ENCODE measurements at regions not wholly inside any gene's neighbourhood (a gene's known extent, or its start where the extent isn't known, plus 50 kb on each side); places are given as distances from the start of the nearest gene placed in this dataset.

DNA sequence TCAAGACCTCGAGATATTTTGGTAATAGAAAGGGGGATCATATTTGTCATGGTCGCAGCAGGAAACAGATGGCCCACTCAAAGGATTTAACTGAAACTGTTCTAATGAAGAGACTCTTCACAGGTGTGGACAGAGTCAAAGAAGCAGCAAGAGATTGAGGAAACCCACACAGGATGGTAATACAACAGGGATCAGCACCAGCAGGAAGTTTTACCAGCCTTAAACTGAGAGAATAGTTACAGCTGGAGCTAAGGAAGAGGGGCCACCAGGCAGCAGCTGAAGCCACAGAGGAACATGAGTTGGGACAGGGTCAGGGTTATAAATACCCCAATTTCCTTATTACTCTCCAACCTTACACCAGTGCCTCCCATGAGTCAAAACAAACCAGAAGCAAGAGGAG is 131.8 kb upstream of the UBE2E2 start:
- DNase-seq (ENCODE audit: low spot score), result no peak
- H3K4me3 ChIP-seq, result no peak overlapping the region
- TF ChIP-seq, protein P1, sequence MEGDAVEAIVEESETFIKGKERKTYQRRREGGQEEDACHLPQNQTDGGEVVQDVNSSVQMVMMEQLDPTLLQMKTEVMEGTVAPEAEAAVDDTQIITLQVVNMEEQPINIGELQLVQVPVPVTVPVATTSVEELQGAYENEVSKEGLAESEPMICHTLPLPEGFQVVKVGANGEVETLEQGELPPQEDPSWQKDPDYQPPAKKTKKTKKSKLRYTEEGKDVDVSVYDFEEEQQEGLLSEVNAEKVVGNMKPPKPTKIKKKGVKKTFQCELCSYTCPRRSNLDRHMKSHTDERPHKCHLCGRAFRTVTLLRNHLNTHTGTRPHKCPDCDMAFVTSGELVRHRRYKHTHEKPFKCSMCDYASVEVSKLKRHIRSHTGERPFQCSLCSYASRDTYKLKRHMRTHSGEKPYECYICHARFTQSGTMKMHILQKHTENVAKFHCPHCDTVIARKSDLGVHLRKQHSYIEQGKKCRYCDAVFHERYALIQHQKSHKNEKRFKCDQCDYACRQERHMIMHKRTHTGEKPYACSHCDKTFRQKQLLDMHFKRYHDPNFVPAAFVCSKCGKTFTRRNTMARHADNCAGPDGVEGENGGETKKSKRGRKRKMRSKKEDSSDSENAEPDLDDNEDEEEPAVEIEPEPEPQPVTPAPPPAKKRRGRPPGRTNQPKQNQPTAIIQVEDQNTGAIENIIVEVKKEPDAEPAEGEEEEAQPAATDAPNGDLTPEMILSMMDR (IDR thresholded peaks at IDR 0.05), result no peak

DNA sequence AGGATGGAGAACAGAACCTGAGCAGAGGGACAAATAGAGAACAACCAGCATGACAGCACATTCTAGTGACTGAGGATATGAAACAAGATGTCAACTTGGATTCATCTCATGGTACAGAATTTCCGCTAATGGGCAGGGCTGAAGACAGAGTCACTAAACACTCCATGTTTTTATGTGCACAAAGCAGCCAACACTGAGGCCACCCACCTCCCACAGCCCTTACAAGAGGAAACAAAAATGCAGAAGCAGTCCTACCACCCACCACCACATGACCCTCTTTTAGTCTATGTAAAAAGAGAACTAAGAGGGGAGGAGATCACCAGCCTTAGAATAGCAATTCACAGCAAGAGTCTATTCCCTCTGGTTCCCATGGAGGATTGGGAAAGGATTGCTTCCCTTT is 131.4 kb upstream of the UBE2E2 start:
- no peak for DNase-seq (ENCODE audit: low spot score)
- no peak overlapping the region for H3K27ac ChIP-seq

More for the DNA sequence above, 131.8 kb upstream of the UBE2E2 start:
- H3K27ac ChIP-seq, result no peak overlapping the region

DNA sequence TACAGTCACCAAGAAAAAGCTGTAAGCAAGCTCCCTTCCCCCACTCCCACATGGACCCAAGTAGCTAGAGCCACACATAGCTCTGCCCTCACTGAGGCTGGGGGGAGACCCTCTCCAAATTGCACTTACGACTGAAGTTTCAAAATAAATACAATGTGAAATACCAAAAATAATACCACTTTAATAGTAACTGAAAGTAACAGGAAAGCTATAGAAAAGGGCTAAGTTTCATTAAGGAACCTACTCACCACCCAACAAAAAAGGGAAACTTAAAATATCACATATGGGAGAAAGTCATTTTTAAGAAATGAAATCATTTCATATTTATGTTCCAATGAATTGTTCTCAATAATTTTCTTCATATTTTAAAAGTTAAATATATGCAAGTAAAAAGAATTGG is 130.4 kb upstream of the UBE2E2 start:
- no peak overlapping the region for H3K4me3 ChIP-seq
- TF ChIP-seq, protein P1 (IDR thresholded peaks at IDR 0.05), result no peak
- no peak overlapping the region for H3K27ac ChIP-seq
- DNase-seq (ENCODE audit: low spot score), result no peak

More for the DNA sequence above, 131.4 kb upstream of the UBE2E2 start:
- TF ChIP-seq, protein P1 (IDR thresholded peaks at IDR 0.05), result no peak
- H3K4me3 ChIP-seq, result no peak overlapping the region

DNA sequence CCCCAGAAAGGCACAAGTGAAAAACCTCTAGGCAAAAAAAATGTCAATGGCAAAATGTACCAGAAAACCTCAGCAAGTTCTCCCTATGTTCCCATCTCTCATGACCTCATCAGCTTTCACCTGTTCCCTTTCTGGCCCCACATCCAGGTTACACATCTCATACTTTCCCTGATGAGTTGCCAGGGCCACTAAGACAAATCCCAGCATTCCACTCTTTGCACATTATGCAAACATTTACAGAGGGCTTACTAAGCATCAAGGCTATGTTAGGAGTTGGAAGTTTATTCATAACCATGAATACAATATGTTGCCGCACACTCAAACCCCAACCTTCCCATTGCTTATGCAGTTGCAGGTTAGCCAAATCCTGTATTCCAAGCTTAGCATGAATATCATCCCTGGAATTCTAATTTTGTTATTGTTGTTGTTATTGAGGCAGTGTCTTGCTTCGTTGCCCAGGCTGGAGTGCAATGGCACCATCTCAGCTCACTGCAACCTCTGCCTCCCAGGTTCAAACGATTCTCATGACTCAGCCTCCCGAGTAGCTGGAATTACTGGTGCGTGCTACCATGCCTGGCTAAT is 129.3 kb upstream of the UBE2E2 start:
- no peak for DNase-seq (ENCODE audit: low spot score)
- Histone ChIP-seq H3K27ac (no peak overlapping the region), H3K4me3 (no peak overlapping the region)
- TF ChIP-seq, protein P1 (IDR thresholded peaks at IDR 0.05), result no peak

DNA sequence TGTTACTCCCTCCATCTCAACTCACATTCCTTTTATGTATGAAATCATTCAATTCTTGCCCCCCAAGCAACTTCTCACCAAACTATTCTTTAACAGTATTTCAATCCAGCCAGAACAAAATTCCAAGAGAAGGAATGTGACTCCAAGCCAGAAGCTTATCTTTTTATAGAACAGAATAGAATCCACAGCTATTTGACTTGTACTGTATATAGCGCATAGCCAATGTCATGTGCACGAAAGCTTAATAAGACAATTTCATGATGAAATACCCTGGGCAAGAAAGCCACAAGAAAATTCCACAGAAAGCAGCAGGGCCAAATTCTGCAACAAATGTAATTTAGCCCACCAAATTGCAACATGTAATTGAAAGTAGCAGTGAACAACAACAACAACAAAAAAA is 127.6 kb upstream of the UBE2E2 start:
- DNase-seq (ENCODE audit: low spot score), result no peak
- Histone ChIP-seq H3K27ac (no peak overlapping the region), H3K4me3 (no peak overlapping the region)
- TF ChIP-seq, protein P1 (IDR thresholded peaks at IDR 0.05), result no peak

DNA sequence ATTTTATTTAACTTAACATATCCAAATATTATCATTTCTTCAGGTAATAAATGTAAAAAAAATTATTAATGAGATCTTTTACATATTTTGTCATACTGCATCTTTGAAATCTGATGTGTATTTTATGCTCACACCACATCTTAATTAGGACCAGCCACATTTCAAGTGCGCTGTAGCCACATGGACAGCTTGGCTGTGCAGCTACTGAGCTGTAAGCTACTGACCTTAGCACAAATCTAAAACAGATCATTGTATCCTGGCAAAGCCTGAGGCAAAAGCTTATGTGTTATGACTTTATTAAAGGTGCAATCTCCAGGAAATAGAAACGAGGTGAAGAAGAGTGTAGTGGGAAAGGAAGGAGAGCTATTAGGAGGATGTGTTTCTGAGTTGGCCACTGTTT is 126.7 kb upstream of the UBE2E2 start:
- H3K4me3 ChIP-seq, result no peak overlapping the region
- TF ChIP-seq, protein P1 (IDR thresholded peaks at IDR 0.05), result no peak
- no peak for DNase-seq (ENCODE audit: low spot score)
- no peak overlapping the region for H3K27ac ChIP-seq

DNA sequence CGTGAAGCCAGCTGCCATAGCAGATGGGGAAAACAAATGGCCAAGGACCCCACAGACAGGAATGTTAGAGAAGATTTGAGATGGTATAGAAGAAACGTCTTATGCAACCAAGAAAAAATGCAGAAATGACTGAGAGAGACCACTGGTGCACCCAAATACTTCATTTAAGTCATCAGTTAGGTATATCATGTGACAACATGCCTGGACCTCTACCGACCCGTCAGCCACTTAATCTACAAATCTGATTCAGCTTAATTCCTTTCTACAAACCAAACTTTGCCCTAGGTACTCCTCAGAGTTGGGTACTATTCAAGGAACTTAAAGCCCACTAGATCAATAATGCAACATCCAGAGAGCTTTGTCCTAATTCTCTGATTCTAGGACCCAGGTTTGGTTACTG is 126.0 kb upstream of the UBE2E2 start:
- Histone ChIP-seq H3K27ac (no peak overlapping the region), H3K4me3 (no peak overlapping the region)
- TF ChIP-seq, protein P1 (IDR thresholded peaks at IDR 0.05), result no peak
- no peak for DNase-seq (ENCODE audit: low spot score)
